Amniotic stem cell (primary cell): ENCODE measurements at regions not wholly inside any gene's neighbourhood (a gene's known extent, or its start where the extent isn't known, plus 50 kb on each side); places are given as distances from the start of the nearest gene placed in this dataset.

Experiments used
- DNase-seq: peaks from one replicate; lab custom pipeline; 2025; lab: John Stamatoyannopoulos, UW

DNA sequence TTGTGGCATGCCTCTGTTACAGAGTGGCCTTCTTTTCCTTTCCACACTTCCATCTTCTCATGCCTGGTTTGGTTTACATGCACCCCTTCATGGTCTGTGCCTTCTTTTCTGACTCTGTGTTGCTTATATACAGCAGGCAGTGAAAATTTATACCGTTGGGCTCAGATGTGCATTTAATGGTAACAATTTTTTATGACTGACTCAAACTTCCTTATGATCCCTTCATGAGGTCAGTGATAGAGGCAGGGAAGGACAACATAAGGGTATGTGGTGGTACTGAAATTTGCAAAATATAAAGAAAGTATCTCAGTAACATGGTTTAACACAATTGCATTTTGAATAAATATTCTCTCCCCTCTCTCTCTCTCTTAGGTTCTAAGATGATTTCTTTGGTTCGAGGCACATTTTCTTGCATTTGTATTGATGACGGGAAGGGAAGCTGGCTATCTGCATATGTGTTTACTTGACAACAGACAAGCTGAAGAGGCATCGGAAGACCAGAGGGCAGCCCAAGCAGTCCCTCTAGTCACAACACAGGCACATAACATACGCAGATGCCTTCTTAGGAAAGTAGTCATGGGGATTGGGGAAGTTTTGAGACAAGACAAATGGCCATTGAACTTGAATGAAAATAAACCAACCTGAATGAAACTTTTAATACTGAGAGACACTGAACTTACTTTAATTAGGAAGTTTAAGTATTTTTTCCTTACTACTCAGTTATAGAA, 163.3 kb upstream of the LEF1 start:
- DNase-seq, result no peak

DNA sequence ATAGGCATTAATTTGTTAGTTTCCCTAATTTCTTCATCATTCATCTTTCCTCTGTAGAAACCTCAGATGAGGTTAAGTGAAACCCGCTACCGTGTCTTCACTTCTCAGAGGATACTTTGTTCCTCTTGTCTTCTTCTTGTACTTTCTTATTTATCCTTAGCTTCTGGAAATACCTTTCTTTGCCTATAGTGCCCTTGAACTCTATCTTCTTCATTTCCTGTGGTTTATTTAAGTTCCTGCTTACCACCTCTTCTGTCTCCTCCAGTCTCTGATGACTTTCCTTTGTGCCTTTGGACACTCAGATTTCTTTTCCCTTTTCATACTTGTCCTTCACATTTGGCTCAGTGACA, 159.6 kb upstream of the LEF1 start:
- no peak for DNase-seq

DNA sequence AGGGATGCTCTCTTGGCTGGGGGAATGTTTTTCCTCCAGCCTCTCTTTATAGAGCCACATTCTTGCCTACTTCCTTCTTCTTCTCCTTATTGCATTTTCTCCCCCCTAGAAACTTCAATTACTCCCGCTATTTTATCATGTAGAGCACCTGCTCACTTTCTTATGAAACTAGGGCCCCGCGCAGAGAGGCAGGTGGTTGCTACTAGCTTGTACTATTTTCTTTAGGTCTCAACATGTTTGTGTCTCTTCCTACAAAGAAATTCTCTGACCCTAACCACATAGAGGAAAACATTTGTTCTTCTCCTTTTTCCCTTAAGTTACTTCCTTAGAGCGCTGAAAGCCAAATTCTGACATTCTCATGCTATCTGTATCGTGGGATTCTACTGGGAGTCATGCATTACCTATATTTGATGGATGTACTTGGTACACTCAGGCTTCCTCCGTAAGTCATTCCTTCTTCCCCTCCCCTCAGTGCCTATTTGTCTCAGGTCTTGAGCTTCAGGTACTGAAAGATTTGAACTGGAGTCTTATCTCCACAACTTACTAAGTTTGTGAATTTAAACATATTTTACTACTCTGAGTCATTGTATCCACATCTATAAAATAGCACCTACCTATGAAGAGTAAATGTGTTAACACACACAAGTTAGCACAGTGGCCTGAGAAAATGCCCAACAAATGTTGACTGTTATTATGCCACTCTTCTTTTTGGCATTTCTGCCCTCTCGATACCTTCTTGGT, 159.1 kb upstream of the LEF1 start:
- no peak for DNase-seq

DNA sequence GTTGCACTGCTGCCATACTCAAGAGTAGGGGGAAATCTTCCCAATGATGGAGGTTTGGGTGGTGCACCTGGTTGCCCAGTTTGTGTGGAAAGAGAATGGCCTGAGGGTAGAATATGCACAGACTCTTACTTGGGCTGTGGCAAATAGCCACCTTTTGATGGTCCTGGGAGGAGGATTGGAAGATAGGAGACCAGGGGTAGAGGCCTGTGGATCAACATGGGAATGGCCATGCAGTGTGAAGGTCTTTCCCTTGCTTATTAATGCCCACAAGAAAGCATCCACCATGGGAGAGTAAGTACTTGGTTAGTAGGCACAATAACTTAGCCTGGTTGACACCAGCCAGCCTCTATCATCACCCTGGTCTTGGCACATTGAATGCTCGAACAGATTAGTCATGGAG, 156.8 kb upstream of the LEF1 start:
- DNase-seq, result no peak

DNA sequence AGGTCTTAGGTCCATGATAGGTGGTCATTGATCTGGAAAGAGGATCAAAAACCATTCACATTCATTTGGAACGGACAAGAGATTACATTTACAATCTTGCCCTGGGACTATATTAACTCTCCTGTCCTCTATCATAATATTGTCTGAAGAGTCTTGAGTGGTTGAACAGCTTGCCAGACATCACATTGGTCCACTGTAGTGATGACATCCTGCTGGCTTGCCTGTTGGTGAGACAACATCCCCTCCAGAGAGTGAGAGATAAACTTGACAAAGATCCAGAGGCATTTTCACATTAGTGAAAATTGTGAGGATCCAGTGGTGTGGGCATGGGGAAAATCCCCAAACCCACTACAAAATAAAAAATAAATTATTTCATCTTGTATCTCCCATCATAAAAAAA, 155.7 kb upstream of the LEF1 start:
- DNase-seq, result no peak

DNA sequence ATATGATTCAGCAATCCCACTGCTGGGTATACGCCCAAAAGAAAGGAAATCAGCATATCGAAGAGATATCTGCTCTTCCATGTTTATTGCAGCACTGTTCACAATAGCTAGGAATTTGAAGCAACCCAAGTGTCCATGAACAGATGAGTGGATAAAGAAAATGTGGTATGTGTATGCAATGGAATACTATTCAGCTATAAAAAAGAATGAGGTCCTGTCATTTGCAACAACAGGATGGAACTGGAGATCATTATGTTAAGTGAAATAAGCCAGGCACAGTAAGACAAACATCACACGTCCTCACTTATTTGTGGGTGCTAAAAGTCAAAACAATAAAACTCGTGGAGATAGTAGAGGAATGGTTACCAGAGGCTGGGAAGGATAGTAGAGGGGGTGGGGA, 153.8 kb upstream of the LEF1 start:
- no peak for DNase-seq

DNA sequence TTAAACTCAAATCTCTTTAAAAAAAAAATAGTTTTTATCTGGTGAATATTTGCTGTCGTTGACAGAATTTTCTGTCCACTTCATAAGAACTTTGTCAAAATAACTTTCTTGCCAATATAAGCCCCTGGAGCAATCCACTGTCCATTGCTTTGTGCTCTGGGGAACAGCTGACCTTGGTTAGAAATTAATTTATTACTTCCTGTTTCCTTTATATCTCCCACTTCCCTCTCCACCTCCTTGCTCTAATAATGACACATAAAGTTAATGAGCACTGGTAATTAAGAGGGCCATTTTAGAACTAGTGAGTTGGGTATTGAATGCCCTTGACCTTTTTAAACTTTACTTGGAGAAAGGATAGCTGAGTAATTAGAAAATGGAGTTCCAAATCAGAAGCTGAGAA, 151.3 kb upstream of the LEF1 start:
- DNase-seq, result no peak

DNA sequence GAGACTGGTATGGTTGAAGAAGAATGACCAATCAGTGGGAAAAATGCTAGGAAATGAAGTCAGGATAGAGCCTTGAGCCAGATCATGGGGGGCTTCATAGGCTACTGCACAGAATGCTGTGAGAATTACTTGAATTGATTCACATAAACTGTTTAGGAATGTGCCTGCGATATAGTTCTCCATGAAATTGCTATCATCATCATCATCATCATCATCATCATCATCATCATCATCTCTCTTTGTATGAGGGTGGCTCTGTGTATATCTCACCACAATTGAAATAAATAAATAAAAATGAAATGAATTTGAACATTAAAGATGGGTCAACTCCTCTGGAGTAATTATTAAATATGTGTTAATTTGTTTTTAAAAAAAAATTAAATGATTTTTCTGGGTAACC, 148.6 kb upstream of the LEF1 start:
- no peak for DNase-seq

DNA sequence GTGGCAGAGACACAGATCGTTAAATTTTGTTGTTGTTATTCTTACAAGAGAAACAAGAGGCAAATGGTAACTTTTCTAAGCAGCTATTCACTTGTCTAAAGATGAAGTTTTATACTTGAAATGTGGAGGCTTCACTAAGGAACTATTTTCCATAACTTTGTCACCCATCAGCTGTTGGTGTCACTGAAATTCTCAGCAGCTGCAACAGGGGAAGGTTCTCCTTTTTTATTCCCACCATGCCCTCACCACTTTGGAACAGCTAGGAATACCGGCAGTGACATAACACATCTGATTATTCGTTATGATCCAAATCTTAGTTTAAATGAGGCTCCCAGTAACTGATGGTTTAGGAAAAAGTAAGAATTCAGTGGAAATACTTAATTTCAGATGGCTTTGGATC, 147.0 kb upstream of the LEF1 start:
- no peak for DNase-seq

DNA sequence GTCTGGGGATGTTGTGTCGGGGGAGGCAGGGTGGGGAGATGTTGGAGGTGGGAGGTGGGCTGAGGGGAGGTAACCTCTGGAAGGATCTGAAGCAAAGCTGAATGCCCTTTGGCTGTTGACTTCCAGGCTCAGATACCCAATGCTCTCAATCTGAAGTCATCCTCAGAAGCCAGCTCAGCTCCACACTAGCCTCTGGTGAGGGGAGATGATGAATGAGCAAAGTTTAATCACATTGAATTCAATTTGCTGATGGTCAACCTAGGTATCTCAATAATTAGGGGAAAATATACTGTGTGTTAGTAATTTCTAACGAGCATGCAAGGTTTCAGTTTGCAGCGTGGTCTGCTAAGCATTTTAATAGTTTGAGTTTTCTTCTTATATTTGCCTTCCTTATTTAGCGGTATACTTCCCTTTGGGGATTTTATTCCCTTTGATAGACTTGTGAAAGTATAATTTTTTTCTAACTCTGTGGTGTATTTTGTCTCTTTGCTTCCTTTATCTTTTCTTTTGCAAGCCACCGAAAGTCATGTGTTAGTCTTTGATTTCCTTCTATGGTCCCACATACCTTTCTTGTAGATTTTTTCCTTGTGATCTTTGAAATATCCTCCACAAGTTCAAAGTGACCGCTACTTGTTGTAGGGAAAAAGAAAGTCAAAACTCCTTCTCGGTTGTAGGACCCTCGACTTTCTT, 146.3 kb upstream of the LEF1 start:
- DNase-seq, result no peak

DNA sequence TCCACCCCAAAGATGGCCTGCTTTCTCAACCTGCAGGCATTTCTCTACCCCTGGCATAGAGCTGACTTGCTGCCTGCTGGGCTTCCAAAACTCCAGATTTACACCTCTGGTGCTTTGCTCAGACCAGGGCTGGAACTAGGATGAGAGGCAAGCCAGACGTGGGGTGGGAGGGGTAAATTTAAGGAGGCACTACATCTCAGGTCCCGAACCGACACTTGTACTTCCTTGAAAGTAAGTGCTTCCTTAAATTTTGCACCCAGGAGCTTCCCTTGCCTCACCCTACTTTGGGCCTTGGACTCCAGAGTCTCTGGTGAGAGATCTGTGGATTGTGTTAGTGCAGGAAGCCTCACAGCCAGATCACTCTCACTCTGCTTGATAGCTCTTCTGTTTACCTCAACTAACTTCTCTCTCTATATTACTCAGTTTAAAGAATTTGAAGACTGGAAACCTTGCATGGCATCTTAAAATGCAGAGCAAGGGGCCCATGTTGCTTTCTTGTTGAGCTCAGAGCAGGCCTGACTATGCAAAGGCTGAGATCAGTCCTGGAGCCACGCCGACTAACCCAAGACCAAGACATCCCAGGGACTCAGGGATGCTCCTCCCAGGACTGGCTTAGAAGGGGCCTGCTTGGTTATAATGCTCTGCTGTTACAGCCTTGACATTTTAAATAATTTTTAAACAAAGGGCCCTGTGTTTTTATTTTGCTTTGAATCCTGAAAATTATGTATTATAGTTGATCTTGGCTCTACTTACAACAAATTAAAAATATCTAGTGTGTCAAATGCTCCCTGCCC, 145.0 kb upstream of the LEF1 start:
- no peak for DNase-seq

DNA sequence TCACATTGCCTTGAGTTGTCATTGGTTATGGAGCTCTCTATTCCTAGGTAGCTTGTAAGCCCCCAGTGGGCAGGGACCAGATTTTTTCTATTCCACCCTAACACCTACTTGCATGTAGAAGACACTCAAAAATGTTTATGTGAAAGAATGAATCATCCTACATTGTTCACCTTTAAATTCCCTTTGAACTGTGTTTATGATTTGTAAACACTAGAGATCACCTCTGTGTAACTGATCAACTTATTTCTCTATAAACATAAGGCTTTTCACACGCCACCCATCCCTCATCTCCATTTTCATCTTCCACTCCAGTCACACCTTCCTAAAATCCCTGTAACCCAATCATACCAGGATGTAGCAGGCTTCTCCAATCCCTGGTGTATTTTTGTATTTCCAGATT, 142.6 kb upstream of the LEF1 start:
- DNase-seq, result no peak

DNA sequence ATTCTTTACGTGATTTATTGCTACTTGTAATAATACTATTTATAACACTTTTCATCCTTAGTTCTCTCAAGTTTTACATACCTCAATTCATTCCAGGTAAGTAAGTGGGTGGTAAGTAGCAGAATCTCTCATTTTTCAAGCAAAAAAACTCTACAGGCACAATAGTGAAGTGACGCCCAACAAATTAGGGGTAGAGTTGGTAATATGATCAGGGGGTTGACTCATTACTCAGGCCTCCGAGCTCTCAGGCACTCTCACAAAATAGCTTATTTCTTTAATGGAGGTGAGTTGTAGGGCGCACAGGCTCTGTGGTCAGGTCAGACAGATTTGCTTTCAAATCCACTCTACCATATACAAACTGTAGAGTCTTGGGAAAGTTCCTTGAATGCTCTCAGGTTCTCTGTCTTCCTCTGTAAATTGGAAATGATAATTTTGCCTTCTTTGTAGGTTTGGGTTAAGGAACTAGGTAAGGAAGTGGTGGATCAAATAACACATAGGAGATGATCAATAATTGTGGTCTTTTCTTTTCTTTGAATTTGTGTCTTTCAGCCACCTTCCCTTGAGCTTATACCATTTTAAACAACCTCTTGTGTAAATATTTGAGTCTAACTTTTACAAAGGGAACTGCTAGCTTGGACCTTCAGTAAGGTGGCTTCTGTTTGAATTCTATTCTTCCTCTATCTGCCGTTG, 134.9 kb upstream of the LEF1 start:
- no peak for DNase-seq

DNA sequence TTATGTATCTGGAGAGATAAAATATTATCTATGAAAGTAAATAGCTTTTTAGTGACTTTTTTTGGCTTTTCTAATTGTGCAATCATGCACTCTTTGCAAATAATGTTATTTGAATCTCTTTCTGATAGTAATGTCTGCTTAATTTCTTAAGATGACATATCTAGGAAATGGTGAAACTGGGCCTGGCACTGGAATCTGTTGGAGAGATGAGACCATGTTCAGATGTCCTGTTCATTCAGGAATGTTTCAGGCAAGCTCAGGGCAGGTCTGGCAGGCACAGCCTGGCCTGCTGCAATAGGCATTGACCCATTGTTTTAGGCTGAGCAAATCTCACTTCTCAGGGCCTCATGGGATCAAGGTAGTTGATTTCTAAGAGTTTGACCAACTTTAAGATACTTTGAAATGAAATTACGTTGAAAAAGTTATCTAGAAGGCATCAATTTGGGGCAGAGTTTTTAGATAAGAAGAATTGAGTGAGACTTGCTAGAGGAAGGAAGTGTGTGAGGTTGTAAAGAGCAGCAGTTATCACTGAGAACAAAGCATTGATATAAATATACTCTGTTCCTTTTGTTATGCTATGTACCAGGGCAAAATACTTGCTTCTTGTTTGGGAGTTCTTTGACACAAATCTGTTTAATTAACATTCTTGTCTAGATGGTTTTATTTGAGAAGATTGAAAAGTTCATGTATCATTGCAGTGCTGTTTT, 133.0 kb upstream of the LEF1 start:
- DNase-seq, result no peak

DNA sequence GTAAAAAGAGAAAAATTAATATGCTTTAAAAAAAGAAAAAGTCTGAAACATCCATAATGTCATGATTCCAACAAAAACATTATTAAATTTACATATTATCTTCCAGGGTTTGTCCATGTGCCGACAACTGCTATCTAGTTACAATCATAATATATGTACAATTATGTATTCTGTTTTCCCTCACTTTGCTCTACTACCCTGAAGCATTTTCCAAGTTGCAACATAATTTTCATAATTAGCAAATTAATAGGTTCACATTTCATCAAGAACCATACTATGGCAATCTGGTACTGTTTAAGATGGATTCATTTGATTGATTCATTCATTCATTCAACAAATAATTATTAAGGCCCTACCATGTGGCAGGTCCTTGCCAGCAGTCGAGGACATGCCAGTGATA, 128.9 kb upstream of the LEF1 start:
- no peak for DNase-seq

DNA sequence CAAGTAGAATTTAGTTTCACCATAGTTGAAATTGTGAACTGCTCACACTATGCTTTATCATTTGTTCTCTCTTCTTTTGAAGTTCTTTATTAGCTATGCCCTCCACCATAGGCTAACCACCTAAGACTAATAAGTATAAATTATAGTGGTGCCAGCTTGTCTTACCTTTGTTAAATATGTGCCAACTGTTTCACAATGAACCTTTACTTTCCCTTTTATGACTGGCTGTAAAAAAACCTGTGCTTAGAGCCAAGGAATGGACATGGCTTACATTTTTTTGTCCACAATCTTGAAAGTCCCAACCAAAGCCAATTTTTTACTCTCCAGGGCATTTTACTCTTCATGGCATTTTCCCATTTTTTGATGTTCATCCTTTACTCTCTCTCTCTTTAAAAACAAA, 123.5 kb upstream of the LEF1 start:
- DNase-seq, result no peak

DNA sequence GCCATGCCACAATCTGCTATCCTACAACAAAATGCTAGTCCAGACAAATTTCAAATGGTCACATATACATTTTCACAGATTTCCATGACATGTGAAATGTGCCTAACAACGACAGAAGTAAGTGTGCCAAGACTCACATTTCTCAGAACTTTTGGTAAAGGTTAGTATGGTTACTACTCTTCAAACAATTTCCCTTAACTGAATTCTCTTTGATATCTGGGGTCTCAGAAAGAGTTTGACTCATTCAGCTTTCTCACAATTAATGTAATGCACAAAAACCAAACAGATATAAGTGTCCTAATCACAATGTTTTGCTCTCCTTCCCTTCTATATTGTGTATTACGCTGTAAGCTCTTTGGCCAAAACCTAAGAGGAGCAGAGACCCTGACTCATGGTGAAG, 122.4 kb upstream of the LEF1 start:
- no peak for DNase-seq

DNA sequence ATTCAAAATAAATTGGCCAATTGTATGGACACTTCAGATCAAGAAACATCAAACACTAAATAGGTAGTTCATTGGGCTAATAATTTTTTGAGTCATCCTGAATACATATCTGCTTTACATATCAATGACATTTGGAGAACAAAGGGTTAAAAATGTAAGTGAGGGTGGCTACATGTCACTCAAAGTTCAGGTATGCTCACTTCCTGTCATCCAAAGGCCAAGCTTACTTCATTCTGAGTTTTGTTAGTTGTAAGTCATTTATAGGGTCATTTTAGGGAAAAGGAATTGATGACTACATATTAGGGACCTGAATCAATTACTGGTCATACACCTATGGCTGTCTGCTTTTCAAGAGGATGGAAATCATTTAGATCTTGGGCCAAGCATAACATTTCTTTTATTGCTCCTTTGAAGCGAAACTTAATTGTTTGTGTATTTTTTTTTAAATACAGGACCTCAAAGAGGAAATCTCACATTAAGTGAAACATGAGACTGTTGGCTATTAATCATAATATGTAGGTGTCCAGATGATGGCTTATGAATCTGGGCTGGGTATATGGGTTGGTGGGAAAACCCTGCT, 119.2 kb upstream of the LEF1 start:
- no peak for DNase-seq

DNA sequence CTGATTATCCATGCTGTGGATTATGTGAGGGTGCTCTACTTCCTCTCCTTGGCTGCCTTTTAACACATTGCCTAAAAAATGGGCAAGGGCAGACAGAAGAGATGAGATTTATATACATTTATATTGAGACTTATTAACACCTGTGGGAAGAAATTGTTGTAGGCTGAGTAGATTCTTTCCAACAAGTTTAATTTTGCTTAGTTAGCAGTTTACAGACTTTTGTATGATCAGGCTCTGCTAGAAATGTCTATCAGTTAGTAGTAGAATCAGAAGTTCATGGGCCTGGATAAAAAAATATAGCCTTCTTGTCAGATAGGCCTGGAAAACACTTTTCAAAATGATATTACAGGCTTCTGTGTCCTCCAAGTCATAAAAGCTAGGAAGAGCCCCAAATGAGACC, 111.3 kb upstream of the LEF1 start:
- DNase-seq, result no peak

DNA sequence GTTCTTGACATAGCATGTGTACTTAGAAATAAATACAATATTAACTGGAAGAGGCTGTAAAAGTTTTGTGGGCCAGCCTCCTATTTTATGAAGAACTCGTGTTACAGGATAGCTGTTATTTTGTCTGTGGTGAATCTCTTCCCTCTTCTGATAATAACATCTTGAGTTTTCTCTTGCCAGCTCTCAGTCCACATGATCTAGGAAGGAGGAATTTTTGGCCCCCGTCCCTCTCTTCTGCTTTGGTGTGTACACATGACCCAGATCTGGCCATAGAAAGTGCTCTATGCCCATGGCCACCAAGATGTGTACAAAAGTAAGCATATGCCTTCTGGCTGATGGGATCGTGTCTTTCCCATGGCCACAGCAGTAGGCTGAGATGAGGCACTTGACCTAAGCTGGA, 108.0 kb upstream of the LEF1 start:
- DNase-seq, result no peak

DNA sequence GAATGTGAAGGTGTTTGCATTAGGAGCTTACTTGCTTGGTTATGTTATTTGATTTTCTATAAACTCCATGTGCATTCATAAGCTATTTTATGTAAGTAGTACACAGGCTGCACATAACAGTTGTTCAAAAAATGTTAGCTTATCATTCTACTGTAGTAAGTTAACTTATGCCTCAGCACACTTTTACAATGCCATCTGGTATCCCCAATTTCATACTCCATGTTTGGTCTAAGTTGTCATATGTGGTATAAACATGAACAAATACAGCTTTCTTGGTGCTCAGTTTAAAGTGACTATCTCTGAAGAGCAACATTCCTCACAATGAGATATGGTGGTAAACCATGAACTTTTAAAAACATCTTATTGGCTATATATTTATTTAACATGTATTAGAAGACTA, 104.3 kb upstream of the LEF1 start:
- DNase-seq, result no peak
